H4 (cell line): ENCODE measurements at regions not wholly inside any gene's neighbourhood (a gene's known extent, or its start where the extent isn't known, plus 50 kb on each side); places are given as distances from the start of the nearest gene placed in this dataset.

Source experiments
- DNase-seq: peaks from one replicate; pipeline ENCODE4 v3.0.0-alpha.2; 2015; ENCODE audit warnings: low spot score

- DNase-seq: no peak
Measured at GRCh38 chr20:1712634-1713624, 55.4 kb upstream of the SIRPG start.

DNA sequence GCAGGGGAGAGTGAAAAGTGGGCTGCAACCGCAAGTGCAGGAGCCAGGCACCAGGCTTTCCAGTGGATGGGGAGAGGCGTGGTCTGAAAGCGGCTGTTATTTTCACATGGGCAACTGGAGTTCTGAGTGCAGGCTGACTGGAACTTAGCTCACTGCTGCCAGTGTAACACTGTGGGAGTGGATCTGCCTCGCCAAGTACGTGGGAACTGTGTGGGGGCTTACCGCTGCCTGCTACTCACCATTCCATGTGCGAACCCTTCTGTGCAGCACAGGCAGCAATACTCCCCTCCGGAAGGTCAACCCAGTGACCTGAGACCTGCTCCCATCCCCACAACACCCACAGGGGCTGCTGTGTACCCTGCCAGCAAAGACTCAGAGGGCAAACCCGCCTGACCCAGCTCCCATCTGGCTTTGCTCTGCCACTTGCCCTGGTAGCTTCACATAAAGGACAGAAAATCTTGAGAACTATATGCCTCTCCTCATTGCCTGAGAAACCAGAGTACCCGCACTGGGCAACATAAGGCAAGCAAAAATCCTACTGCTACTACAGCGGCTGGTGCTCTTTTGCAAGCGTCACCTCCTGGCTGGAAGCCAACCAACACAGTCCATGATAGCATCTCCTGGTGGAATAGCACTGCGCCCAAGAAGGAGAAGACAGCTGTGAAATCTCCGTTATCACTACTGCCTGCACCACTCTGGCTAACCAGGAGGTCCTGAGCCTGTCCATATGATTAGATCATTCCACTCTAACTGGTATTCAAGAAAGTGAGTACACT lies 54.4 kb upstream of the SIRPG start:
- DNase-seq: no peak

DNA sequence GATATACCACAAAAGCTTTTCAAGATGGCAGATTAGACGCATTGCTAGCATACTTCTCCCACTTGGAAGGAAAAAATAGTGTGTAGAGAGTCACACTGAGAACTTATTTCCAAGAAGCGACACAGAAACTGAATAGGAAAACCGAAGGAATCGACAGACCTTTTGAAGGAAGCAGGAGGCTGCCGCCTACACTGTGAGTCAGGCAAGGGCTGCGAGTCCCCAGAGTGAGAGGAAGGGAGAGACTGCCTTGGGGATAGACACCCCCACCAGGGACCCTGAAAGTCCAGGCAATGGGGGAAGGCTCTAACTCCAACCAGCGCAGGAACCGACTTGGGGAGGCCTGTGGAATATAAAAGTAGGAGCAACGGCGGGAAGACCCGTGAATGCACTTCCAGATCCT lies 53.7 kb upstream of the SIRPG start:
- no peak for DNase-seq

DNA sequence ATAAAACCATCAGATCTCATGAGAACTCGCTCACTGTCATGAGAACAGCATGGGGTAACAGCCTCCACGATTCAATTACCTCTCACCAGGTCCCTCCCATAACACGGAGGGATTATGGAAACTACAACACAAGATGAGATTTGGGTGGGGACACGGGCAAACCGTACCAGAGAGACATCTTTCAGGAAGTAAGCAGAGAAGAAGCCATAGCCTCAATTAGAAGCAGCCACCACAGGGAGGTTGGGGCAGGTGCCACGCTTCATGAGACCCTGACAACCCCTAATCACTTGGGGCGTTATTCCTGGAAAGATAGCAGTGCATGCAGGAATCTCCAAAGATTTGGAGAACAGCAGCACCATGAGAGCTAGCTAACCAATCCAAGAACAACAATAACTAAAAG lies 52.9 kb upstream of the SIRPG start:
- no peak for DNase-seq

- no peak for DNase-seq
Measured at GRCh38 chr20:1707588-1708449, 50.2 kb upstream of the SIRPG start.
